HuH-7 (cell line): ENCODE measurements at regions not wholly inside any gene's neighbourhood (a gene's known extent, or its start where the extent isn't known, plus 50 kb on each side); places are given as distances from the start of the nearest gene placed in this dataset.

Source experiments
- DNase-seq: peaks from one replicate; pipeline ENCODE4 v3.0.0; 2011; ENCODE audit warnings: low spot score

DNA sequence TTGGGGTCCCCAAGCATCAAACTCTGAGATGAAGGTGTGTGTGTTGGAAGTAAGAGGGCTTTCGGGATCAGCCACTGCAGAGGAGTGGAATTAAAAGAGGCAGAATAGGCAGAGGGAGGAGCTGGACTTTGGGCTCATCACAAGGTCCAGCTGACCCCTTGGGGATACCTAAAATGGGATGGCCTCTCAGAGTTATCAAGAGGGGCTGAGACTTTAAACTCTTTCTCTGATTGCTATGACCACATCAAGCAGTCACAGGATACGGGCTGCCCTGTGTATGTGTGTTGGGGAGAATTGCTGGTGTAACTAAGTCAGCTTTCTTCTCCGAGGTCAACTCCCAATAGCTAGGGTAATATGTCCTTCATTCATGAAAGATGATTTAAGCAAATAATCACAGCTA, 127.7 kb upstream of the SLC14A2 start:
- no peak for DNase-seq

DNA sequence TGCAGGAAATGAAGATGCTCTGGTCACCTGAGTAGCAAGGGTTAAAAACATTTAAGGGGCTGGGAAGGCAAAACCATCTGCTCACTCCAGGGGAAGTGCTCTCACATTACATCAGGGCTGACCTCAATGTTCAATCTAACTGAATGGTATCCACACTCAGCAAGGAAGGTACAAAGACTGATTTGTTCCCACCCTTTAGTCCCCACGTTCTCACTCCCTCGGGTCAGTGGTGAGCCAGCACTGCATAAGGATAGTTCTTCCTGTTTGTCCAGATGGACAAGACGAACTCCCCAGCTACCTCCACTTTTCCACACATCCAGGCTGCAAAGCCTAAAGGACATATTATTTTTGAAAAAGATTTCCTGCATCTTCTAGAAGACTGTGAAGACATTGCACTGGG, 126.6 kb upstream of the SLC14A2 start:
- DNase-seq: no peak

DNA sequence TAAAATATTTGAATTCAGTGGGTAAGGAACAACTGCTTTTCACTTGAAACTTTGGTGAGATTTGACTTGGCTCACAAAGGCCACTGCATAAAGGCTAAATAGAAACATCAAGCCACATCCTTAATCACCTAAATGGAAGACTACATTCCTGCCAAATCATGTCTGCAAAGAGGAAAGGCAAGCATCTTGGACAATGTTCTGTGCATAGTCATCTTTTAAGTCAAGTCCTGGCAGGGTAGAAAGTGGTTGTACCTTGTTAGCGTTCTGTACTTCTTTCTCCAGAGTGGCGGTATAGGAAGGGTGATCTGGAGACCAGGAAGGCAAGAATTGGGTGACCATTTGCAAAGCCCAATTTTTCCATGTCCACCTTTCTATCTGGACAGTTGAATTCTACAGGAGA, 121.4 kb upstream of the SLC14A2 start:
- DNase-seq: no peak

DNA sequence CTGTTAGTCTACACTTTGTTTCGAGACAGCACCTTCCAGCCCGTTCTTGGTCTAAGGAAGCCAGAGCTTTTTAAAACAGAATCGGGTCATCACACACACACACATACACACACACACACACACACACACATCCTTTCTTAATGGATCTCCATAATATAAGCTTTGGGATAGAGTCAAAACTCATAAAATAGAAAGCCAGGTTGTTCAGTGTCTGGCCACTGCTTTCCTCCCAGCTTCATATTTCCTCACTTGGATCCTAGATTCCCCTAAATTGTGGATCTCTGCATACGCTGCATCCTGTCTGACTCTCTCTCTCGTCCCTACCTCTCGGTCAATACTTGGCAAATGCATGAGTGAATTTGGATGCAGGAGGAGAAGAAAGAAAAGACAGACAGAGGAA, 120.5 kb upstream of the SLC14A2 start:
- DNase-seq: no peak

DNA sequence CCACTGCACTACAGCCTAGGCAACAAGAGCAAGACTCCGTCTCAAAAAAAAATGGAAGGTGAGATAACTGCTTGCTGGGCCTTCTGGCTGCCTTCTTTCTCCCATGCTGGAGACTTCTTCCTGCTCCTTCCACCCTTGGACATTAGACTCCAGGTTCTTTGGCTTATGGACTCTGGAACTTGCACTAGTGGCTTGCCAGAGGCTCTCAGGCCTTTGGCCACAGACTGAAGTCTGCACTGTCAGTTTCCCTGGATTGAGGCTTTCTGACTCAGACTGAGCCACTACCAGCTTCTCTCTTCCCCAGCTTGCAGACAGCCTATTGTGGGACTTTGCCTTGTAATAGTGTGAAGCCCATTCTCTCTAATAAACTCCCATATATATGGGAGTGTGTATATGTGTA, 118.5 kb upstream of the SLC14A2 start:
- DNase-seq: no peak

DNA sequence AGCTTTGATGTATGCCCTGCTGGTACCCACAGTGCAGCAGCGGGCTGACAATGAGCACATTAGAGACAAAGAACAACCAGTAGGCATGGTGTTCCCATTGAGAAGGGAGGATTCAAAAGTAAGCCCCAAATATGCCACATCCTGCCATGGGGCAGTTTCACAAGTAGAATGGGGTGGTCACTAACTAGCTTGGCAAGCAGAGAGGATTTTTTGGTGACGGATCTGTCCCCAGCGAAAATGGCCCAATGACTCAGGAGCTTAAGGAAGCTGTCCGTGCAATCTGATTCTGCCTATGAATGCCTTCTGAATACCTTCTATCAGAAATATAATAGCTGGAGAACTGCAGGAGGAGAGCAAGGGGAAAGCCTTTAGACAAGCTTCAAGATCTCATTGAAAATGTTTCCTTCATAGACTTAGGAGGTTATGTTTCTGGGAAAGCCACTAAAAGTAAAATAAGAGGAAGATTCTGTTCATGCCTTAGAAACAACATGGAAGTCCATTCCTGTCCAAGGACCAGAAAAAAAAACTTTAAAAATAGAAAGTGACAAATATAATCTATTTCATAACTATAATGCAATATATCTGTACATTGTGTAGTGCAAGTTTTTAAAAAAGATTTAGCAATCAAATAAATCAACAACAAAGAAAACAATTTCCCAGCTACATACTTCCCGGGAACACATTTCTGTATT, 117.5 kb upstream of the SLC14A2 start:
- DNase-seq: no peak

DNA sequence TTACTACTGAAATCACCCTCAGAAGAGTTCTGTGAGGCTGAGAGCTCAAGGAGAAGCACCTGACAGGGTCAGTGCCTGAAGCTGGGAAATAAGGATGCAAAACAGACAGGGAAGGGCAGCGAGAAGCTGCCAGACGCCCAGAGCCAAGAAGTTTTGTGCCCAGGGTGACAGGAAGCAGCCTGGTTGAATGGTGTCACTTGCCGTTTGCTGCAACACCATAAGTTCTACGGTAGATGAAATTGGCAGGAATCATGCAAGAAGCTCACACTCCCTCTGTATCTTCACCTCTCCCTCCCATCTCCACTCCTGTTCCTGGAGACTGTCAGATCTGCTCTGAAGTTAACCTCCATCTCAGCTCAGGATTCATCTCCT, 117.0 kb upstream of the SLC14A2 start:
- DNase-seq: no peak

DNA sequence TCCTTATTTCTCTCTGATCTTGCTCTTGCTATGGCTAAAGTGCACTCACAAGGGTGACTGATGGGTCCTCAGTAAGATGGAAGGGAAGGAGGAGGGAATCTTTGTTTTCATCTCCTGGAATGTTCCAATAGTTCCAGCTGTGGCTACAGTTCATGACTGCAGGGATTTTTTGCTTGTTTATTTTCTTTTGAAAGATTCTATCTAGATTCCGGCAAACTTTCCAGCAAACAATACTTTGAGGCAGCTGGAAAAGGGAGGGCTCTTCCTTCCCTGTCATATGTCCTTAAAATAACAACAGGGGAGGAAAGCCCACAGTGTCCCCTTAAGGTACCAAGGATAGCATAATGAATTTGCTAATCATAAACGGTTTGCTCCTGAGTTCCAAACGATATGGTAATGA, 111.3 kb upstream of the SLC14A2 start:
- no peak for DNase-seq

DNA sequence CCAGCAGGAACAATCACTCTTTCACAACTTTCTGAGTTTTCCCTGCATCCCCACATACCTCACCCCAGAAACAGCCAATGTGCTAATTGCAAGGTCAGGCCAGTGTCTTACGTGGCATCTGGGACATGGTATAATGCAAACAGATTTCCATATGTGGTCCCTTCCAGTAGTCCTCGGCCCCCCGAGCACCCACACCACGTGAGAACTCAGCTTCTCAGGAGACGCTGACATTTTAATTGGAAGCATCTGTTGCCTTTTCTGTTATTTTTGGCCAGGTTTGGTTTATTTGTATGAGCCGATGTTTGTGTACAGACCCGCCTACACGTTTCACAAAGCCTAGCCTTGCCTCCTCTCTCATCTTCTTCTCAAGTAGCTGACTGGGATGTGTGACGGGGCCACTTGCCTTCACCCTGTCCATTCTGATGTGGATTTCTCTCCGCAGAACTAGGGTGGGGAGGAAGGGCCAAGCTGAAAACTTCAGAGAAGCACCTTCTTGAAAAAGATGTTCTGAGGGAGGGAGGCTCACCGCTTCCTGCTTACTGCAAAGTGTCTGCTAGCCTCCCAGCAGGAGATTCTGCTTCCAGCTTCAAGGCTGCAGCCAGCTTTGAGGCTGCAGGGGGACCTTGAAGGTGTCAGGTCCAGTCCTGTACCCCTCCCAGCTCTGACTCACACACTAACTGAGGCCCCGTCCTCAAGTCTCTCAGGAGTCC, 109.6 kb upstream of the SLC14A2 start:
- no peak for DNase-seq

DNA sequence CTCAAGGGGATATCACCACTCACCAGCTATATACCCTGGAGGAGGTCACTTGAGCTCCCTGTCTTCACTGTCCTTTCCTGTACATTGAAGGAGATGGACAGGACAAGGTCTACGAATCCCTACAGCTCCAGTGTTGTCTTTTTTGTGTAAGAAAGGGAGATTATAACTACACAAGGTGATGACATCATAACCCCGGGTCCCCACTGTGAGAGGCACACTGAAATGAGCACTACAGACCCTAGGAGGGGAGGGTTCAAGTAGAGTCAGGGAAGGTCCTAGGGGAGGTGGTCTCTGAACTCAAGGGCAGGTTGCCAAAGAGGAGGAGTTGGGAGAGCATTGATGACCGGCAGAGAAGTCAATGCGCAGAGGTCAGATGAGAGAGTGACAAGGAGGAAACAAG, 108.3 kb upstream of the SLC14A2 start:
- no peak for DNase-seq

DNA sequence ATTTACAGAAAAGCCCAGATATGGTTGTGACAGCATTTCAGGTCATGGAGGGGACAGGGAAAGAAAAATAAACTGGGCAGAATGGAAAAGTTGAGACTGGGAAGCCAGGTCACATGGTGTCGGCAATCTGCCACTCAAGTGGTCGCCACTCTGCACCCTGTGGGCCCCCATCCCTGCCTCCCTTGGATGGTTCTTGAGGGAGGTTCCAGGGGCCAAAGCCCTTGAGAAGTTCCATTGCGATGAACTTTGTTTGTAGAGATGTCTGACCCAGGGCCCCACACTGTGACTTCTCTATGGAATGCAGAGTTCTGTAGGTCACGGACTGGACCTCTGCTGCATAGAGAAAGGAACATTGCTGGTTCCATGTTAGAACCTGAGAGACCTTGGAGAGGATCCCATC, 105.7 kb upstream of the SLC14A2 start:
- DNase-seq: no peak

DNA sequence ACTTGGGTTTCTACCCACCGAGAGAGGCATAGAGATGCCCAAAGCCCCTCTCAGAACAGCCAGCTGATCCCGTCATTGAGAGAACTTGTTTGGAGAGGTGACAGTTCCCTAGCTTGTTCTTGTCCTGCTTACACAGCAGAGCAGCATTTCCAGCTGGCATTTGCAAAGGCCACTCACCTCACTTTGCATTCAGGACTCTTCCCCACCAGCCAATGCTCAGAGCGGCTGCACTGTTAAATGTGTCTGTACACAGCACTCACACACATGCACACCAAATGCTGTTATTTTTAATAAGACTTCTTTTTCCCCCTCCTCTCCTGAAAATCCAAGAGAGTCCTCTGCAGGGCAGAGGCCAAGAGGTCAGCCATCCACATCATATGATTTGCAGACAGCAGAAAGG, 104.6 kb upstream of the SLC14A2 start:
- no peak for DNase-seq

DNA sequence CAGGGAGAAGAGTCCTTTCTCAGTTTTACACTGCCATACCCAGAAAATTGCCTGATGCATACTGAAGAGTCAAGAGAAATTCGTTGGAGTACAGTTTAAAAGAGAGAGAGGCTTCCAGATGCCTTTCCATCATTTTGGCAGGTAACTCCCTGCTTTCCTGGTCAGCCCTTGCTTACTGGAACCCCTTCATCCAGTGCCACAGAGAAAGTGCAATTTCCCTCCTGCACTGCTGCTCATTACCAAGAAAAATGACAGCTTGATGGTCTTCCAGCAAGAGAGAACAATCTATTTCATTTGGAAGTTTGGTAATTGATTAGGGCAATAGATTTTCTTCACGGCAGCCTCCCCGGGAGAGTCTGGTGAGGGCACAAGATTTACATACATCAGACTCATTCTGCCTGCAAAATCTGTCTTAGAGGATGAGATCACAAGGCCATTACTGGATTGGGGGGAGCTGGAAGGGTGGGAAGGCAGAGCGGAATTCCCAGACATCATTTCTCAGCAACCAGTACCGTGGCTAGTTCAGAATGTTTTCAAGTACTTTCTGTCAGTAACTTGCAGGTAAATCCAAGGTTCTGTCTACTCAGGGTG, 102.8 kb upstream of the SLC14A2 start:
- DNase-seq: no peak

DNA sequence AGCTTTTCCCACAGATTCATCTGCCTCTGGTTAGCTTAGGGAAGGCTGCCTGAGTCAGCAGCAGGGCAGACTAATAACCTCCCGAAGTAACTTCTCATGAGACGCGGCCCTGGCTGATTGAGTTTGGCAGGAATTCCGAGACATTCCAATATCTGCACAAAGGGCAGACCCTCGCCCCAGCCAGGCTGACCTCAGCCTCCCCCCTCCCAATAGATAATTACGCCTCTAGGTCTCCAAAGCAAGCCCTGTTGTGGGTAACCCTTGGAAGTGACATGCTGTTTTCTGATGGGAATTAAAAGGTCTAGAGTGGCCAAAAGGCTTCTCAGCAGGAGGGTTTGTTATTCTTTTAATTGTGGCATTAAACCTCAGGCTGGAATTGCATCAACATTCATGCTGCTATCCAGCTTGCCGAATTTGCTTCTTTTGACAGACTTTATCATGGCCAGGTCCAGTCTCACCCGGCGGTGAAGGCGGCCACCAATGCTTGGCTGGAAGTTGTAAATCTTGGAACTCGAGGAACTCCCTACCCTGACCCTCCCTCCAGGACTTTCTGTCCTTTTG, 98.0 kb upstream of the SLC14A2 start:
- DNase-seq: no peak

DNA sequence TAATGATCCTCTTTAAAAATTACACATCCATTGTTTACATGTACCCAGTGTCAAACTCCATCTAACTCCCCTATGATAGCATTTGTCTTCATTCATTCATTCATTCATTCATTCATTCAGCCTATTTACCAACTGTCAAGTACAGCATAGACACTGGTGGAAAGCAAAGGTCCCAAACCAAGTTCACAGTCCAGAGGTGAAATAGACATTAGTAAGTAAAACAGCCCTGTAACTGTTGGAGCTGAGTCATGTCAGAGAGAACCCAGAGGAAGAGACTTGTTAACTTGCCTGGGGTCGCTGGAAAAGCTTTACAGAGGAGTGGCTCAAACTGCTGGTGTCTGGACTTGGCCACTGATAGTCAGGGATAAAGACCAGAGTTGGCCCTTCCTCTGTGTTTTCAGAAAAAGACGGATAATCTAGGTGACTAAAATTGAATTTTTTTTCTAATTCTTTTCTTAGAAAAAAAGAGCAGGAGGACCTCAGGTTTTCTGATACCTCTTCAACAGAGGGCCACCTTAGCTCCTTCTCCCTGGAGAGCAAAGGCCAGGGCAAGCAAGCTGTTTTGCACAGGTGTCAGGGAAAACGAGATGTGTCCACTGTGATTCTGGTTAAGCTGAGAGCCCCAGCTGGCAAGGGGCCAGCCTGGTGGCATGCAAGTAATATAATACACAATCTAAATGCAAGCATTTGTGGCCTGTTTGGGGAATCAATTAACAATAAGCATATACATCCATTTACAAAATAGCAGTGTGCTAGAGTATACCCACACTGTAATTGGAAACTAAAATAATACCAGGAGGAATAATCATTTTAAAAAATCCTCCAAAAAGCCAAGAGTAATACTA, 96.7 kb upstream of the SLC14A2 start:
- DNase-seq: no peak

DNA sequence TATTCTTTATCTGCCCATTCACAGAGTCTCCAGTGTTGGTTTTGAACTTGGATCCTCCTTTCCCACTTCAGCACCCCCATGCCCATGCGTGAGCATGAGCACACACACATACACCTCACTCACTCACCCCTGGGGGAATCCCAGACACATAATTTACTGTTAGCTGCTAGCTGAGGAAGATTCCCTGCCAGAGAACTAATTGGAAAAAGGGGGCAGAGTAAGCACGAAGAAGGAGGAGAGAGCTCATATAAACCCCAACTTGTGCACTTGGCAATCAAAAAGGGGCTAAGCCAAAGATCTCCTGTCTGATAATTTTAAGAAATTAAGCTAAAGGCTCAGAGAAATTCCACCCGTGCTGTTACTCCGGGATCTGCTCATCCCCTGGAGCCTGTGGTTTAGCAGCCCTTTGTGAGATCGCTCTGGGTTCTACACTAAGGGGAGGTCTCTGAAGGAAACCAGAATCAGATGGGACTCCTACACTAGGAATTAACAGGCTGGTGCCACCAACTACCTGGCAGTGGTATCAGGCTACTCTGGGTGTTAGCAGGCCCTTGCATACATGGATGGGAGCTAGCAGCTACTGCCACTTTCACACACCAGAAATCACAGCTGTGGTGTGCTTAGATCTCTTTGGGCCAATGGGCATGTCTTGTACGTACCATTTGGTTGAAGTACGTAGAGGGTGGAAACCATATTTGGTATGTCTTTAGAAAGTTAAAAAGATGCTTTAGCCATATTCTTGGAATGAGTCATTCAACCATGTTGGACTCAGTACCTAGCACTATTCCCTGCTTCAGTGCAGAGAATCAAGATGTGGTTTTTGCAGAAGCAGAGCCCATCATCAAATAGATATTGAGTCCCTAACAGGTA, 95.6 kb upstream of the SLC14A2 start:
- no peak for DNase-seq

DNA sequence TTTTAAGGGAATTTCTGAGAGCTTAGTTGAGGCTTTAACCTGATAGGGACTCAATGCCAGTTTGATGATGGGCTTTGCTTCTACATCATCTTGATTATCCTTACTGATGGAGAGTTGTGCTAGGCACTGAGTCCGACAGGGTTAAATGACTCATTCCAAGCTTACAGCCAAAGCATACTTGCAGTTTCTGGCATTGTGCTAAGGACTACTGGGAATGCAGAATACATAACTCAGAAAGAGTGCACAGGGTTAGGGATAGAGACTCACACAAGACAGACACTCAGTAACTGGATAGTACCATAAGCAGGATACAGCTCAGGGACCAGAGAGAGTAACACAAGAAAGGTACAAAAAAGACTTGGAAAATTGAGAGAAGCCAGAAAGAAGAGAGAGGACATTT, 94.1 kb upstream of the SLC14A2 start:
- no peak for DNase-seq

DNA sequence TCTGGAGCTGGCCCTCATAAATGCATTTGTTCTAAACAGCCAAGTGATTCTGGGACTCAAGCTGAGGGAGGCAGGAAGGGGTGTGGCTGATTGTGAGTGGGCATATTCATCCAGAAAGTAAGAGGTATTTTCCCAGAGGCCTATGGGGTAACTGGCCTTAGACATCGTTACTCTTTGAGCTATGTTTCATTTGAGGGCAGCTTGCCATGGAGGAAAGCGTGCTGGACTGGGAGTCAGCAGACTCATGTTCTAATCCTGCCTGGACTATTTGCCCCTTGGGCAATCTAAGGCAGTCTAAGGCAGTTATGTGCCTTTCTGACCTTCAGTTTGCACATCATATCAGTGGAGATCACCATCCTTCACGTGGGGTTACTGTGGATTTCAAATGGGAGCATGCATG, 93.5 kb upstream of the SLC14A2 start:
- DNase-seq: no peak

DNA sequence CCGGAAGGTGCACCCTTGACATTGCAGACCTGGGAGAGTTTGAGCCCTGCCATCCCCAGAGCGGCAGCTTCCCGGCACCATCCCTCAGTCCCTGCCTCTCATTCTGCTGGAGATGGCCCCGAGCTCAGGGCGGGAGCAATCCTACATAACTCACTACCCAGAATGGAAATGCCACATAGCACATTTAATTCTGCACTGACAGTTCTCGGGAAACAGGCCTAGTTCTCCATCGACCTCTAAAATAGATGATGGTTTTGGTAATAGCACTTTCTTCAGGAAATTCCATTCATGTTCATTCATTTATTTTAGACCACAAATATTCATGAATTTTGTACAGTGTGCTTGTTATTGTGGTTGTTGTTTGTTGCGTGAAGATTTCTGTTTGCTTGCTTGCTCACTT, 92.9 kb upstream of the SLC14A2 start:
- DNase-seq: no peak

DNA sequence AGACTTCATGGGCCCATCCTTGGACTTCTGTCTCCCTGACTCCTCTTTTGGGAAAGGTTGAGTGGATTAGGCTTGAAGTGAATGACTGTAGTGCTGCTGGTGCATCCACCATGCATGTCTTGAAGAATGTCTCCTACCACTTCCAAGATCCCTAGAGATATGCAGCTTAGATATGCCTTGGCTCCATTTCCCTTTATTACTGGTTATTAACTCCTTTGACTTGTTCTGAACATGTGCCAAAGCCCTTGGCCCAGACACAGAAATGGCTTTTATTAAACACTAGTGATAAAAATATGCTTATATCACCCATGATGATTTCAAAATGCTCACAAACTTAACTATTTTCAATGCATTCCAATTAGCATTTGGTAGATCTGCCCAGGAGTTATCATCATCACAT, 90.0 kb upstream of the SLC14A2 start:
- DNase-seq: no peak

DNA sequence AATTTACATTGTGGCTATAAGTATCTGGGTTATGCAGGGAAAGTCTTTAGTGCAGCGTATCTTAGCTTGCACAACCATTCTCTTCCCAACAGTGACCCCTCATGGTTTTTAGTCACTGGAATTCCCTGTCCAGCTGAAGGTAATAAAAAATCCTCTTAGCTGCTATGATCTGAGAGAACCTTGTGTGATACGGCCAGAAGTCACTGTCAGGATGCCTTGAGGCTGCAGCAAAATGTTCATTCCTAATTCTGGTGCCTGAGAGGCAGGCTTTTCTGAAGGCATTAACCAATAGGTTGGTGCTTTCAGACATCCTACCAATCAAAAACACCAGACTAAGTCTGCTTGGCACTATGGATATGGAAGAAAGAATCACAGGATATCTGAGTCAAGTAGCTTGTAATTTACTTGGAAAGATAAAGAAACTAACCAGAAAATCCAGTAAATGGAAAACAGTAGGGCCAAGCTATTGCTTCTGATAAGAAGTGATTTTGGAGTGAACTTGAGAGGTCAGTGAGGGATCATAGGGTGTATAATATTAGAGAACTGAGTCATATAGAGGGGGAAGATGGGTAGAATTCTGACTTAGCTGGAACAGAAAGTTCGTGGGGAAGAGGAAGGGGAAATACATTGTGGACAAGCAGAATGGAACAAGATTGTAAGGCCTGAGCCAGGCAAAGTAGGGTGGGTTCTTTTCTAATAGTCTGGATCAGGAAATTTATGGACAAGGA, 89.0 kb upstream of the SLC14A2 start:
- no peak for DNase-seq
